ENCODE measurements at regions not wholly inside any gene's neighbourhood (a gene's known extent, or its start where the extent isn't known, plus 50 kb on each side); places are given as distances from the start of the nearest gene placed in this dataset.

- H2AK5ac ChIP-seq (ENCODE audit: low read depth, low read length) = no peak overlapping the region
- DNase-seq (ENCODE audit: low spot score) = no peak
- no peak overlapping the region for H3K18ac ChIP-seq (ENCODE audit: low read length)
- no peak overlapping the region for H3K4me3 ChIP-seq (ENCODE audit: low read length in 2 of 2)
- no peak overlapping the region for H3K27ac ChIP-seq (replicated peaks; ENCODE audit: low read length)
- H3K4me2 ChIP-seq (ENCODE audit: insufficient read depth, low read length, poor library complexity, severe bottlenecking) = no peak overlapping the region
- H2BK5ac ChIP-seq (ENCODE audit: low read length) = no peak overlapping the region
- H2AFZ ChIP-seq (ENCODE audit: low read length) = no peak overlapping the region
- no peak overlapping the region for H3K23ac ChIP-seq (ENCODE audit: low read depth, low read length, poor library complexity)
- H3K4me1 ChIP-seq (ENCODE audit: control insufficient read depth in 2 of 2, insufficient read depth in 1 of 2, low read depth in 1 of 2, low read length in 2 of 2) = no peaks in the 10 kb centered on the region
- no peak overlapping the region for H3K4ac ChIP-seq (ENCODE audit: low read length)
- H2BK12ac ChIP-seq (ENCODE audit: low read length) = no peak overlapping the region
- no peaks in the 10 kb centered on the region for H3K79me1 ChIP-seq (ENCODE audit: low read depth, low read length)
- H2BK120ac ChIP-seq (ENCODE audit: low read depth, low read length) = no peak overlapping the region
- H3K27me3 ChIP-seq (ENCODE audit: control insufficient read depth in 3 of 3, insufficient read depth in 3 of 3, low read depth in 1 of 3, low read length in 3 of 3) = no peaks in the 10 kb centered on the region
- H4K8ac ChIP-seq (ENCODE audit: low read depth, low read length) = no peak overlapping the region
- no peaks in the 10 kb centered on the region for H3K36me3 ChIP-seq (replicated peaks in 1 of 2; ENCODE audit: control insufficient read depth in 2 of 2, insufficient read depth in 2 of 2, low read length in 2 of 2)
- no peak overlapping the region for H2BK15ac ChIP-seq (ENCODE audit: low read length)
- no CpG with 5 or more reads among the region's 6 CpGs for WGBS, 2 donors (ENCODE audit: extremely low coverage in 2 of 2, insufficient read length in 2 of 2, insufficient replicate concordance in 1 of 2)
- H3K9me3 ChIP-seq (replicated peaks in 1 of 2; ENCODE audit: control insufficient read depth in 2 of 2, insufficient read depth in 1 of 2, low read depth in 1 of 2, low read length in 2 of 2) = no peaks in the 10 kb centered on the region
- peak overlapping the region; percentile 33 for H3K9ac ChIP-seq (ENCODE audit: low read depth, low read length, poor library complexity)
- H3K14ac ChIP-seq (ENCODE audit: low read length) = no peak overlapping the region
- H4K91ac ChIP-seq (ENCODE audit: low read depth, low read length, poor library complexity) = no peak overlapping the region
Measured at GRCh38 chr9:86893811-86894490, 53.4 kb downstream of the GAS1 start.

DNA sequence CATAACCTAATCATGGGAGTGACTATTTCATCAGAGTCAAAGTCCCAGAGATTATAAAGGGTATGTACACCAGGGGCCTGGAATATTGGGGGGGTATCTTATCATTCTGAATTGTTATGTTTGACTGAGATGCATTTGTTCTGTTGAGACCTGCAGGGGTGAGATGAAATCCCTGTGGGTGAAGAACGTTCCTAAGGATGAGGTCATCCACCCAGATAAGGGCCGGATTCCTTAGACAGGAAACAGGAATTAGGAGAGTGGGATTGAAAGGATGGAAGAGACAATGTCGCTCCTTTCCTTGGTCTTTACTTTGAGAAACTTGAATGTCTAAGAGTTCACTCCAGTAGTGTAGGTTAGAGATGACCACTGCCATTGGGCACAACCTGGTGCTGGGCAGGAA is 54.7 kb downstream of the GAS1 start:
- no CpG with 5 or more reads among the region's 3 CpGs for WGBS, 2 donors (ENCODE audit: extremely low coverage in 2 of 2, insufficient read length in 2 of 2, insufficient replicate concordance in 1 of 2)
- no peaks in the 10 kb centered on the region for H3K9me3 ChIP-seq (replicated peaks in 1 of 2; ENCODE audit: control insufficient read depth in 2 of 2, insufficient read depth in 1 of 2, low read depth in 1 of 2, low read length in 2 of 2)

GRCh38 chr9:86891886-86892437 is 55.3 kb downstream of the GAS1 start:
- Histone ChIP-seq H3K9ac (ENCODE audit: low read depth, low read length, poor library complexity) (no peak overlapping the region), H3K36me3 (replicated peaks in 1 of 2; ENCODE audit: control insufficient read depth in 2 of 2, insufficient read depth in 2 of 2, low read length in 2 of 2) (no peaks in the 10 kb centered on the region), H2BK5ac (ENCODE audit: low read length) (no peak overlapping the region), H2AFZ (ENCODE audit: low read length) (no peak overlapping the region), H4K8ac (ENCODE audit: low read depth, low read length) (no peak overlapping the region), H2BK12ac (ENCODE audit: low read length) (no peak overlapping the region), H3K9me3 (replicated peaks in 1 of 2; ENCODE audit: control insufficient read depth in 2 of 2, insufficient read depth in 1 of 2, low read depth in 1 of 2, low read length in 2 of 2) (no peaks in the 10 kb centered on the region), H2AK5ac (ENCODE audit: low read depth, low read length) (no peak overlapping the region), H3K4me2 (ENCODE audit: insufficient read depth, low read length, poor library complexity, severe bottlenecking) (no peak overlapping the region), H2BK120ac (ENCODE audit: low read depth, low read length) (no peak overlapping the region), H2BK15ac (ENCODE audit: low read length) (no peak overlapping the region), H3K14ac (ENCODE audit: low read length) (no peak overlapping the region), H4K91ac (ENCODE audit: low read depth, low read length, poor library complexity) (no peak overlapping the region), H3K27me3 (ENCODE audit: control insufficient read depth in 3 of 3, insufficient read depth in 3 of 3, low read depth in 1 of 3, low read length in 3 of 3) (no peaks in the 10 kb centered on the region), H3K18ac (ENCODE audit: low read length) (no peak overlapping the region), H3K23ac (ENCODE audit: low read depth, low read length, poor library complexity) (no peak overlapping the region), H3K4ac (ENCODE audit: low read length) (no peak overlapping the region), H3K4me3 (ENCODE audit: low read length in 2 of 2) (no peak overlapping the region), H3K27ac (replicated peaks; ENCODE audit: low read length) (no peak overlapping the region), H3K4me1 (ENCODE audit: control insufficient read depth in 2 of 2, insufficient read depth in 1 of 2, low read depth in 1 of 2, low read length in 2 of 2) (no peaks in the 10 kb centered on the region), H3K79me1 (ENCODE audit: low read depth, low read length) (no peaks in the 10 kb centered on the region)
- WGBS, 2 donors (ENCODE audit: extremely low coverage in 2 of 2, insufficient read length in 2 of 2, insufficient replicate concordance in 1 of 2) = no CpG with 5 or more reads among the region's 4 CpGs
- no peak for DNase-seq (ENCODE audit: low spot score)

More for the DNA sequence above, 54.7 kb downstream of the GAS1 start:
- Histone ChIP-seq H2BK5ac (ENCODE audit: low read length) (no peak overlapping the region), H3K36me3 (replicated peaks in 1 of 2; ENCODE audit: control insufficient read depth in 2 of 2, insufficient read depth in 2 of 2, low read length in 2 of 2) (no peaks in the 10 kb centered on the region), H2BK15ac (ENCODE audit: low read length) (no peak overlapping the region), H3K9ac (ENCODE audit: low read depth, low read length, poor library complexity) (no peak overlapping the region), H3K4me1 (ENCODE audit: control insufficient read depth in 2 of 2, insufficient read depth in 1 of 2, low read depth in 1 of 2, low read length in 2 of 2) (no peaks in the 10 kb centered on the region), H3K4ac (ENCODE audit: low read length) (no peak overlapping the region), H3K23ac (ENCODE audit: low read depth, low read length, poor library complexity) (no peak overlapping the region), H3K27me3 (ENCODE audit: control insufficient read depth in 3 of 3, insufficient read depth in 3 of 3, low read depth in 1 of 3, low read length in 3 of 3) (no peaks in the 10 kb centered on the region), H3K27ac (replicated peaks; ENCODE audit: low read length) (no peak overlapping the region), H2AFZ (ENCODE audit: low read length) (no peak overlapping the region), H3K4me2 (ENCODE audit: insufficient read depth, low read length, poor library complexity, severe bottlenecking) (no peak overlapping the region), H4K91ac (ENCODE audit: low read depth, low read length, poor library complexity) (no peak overlapping the region), H3K79me1 (ENCODE audit: low read depth, low read length) (no peaks in the 10 kb centered on the region), H2AK5ac (ENCODE audit: low read depth, low read length) (no peak overlapping the region), H4K8ac (ENCODE audit: low read depth, low read length) (no peak overlapping the region), H3K4me3 (ENCODE audit: low read length in 2 of 2) (no peak overlapping the region), H2BK120ac (ENCODE audit: low read depth, low read length) (no peak overlapping the region), H2BK12ac (ENCODE audit: low read length) (no peak overlapping the region), H3K14ac (ENCODE audit: low read length) (no peak overlapping the region), H3K18ac (ENCODE audit: low read length) (no peak overlapping the region)
- no peak for DNase-seq (ENCODE audit: low spot score)

- Histone ChIP-seq H3K14ac (ENCODE audit: low read length) (no peak overlapping the region), H2BK12ac (ENCODE audit: low read length) (no peak overlapping the region), H3K4me1 (ENCODE audit: control insufficient read depth in 2 of 2, insufficient read depth in 1 of 2, low read depth in 1 of 2, low read length in 2 of 2) (peaks cover 0 to 4% of the 10 kb centered on the region in 2 donors), H3K4me3 (ENCODE audit: low read length in 2 of 2) (no peak overlapping the region), H2AFZ (ENCODE audit: low read length) (no peak overlapping the region), H3K27me3 (ENCODE audit: control insufficient read depth in 3 of 3, insufficient read depth in 3 of 3, low read depth in 1 of 3, low read length in 3 of 3) (no peaks in the 10 kb centered on the region), H3K9ac (ENCODE audit: low read depth, low read length, poor library complexity) (no peak overlapping the region), H3K79me1 (ENCODE audit: low read depth, low read length) (no peaks in the 10 kb centered on the region), H2BK5ac (ENCODE audit: low read length) (no peak overlapping the region), H4K8ac (ENCODE audit: low read depth, low read length) (no peak overlapping the region), H3K4ac (ENCODE audit: low read length) (no peak overlapping the region), H3K18ac (ENCODE audit: low read length) (no peak overlapping the region), H2BK15ac (ENCODE audit: low read length) (no peak overlapping the region), H3K27ac (replicated peaks; ENCODE audit: low read length) (no peak overlapping the region), H3K36me3 (replicated peaks in 1 of 2; ENCODE audit: control insufficient read depth in 2 of 2, insufficient read depth in 2 of 2, low read length in 2 of 2) (no peaks in the 10 kb centered on the region), H2AK5ac (ENCODE audit: low read depth, low read length) (no peak overlapping the region), H3K23ac (ENCODE audit: low read depth, low read length, poor library complexity) (no peak overlapping the region), H3K4me2 (ENCODE audit: insufficient read depth, low read length, poor library complexity, severe bottlenecking) (no peak overlapping the region), H4K91ac (ENCODE audit: low read depth, low read length, poor library complexity) (no peak overlapping the region), H2BK120ac (ENCODE audit: low read depth, low read length) (no peak overlapping the region), H3K9me3 (replicated peaks in 1 of 2; ENCODE audit: control insufficient read depth in 2 of 2, insufficient read depth in 1 of 2, low read depth in 1 of 2, low read length in 2 of 2) (no peaks in the 10 kb centered on the region)
- DNase-seq (ENCODE audit: low spot score) = no peak
- WGBS, 2 donors (ENCODE audit: extremely low coverage in 2 of 2, insufficient read length in 2 of 2, insufficient replicate concordance in 1 of 2) = no CpG with 5 or more reads among the region's 3 CpGs
Measured at GRCh38 chr9:86891091-86891490, 56.2 kb downstream of the GAS1 start.

All from neuronal stem cell (in vitro differentiated cells).